HG02798 (cell line): ENCODE measurements at regions not wholly inside any gene's neighbourhood (a gene's known extent, or its start where the extent isn't known, plus 50 kb on each side); places are given as distances from the start of the nearest gene placed in this dataset.
"Not testable (repeated sequence)": the region's sequence is repeated elsewhere in the genome, so short reads cannot be mapped to it uniquely, and the experiment has no call there.

Experiments used
- ATAC-seq: cut with Tn5 transposase; IDR thresholded peaks from one replicate; pipeline ENCODE4 v1.9.1; 2021; ENCODE audit warnings: mild to moderate bottlenecking; ENCODE audit not compliant: unreplicated experiment, poor library complexity

GRCh38 chr15:79535536-79535935 lies 103.4 kb downstream of the MINAR1 start:
- ATAC-seq, result no peak

DNA sequence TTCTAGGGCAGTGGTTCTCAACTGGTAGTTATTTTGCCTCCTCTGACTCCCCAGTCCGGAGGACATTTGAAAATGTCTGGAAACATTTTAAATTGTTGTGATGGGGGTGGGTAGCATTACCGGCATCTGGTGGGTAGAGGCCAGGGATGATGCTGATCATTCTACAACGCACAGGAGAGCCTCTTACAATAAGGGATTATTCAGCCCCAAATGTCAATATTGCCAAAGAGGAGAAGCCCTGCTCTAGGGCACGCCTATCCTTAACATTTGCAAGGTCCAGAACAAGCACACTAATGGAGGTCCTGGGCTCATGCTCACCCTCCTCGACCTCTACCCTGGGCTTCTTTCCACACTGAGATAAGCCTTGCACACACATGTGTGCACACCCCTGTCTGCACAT lies 106.4 kb downstream of the MINAR1 start:
- ATAC-seq, result no peak

DNA sequence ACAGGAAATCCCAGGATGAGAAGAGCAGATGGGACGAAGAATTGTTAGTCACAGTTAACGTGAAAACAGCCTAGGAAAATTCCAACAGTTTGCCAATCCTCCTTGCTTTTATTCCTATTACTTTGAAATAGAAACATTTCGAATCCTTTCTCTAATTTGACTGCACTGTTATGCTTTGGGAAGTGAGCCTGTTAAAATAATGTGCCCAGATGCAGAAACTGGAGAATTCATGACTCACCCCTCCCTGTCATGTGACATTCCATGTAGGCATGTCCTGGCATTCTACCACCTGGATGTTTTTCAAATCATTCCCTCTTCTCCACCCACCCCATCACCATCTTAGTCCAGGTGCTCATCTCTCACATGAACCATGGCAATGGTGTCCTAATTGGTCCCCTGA lies 107.3 kb downstream of the MINAR1 start:
- ATAC-seq, result no peak

- no peak for ATAC-seq
Measured at GRCh38 chr15:79540551-79540950, 108.4 kb downstream of the MINAR1 start.

DNA sequence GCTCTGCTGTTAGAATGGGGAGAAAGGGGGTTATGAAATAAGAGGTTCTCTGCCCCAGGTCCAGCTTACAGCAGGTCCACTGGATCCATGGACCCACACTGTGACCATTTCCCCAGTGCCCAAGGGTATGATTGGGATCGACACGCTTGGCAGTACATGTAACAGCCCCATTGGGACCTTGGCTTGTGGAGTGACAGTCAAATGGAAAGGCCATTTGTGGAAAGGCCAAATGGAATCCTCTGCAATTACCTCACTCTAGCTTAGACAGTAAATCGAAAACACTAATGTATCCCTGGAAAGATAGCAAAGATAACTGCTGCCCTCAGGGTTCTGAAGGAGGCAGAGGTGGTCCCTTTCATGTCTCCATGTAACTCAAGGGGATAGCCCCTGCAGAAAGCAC lies 109.1 kb downstream of the MINAR1 start:
- ATAC-seq, result no peak

DNA sequence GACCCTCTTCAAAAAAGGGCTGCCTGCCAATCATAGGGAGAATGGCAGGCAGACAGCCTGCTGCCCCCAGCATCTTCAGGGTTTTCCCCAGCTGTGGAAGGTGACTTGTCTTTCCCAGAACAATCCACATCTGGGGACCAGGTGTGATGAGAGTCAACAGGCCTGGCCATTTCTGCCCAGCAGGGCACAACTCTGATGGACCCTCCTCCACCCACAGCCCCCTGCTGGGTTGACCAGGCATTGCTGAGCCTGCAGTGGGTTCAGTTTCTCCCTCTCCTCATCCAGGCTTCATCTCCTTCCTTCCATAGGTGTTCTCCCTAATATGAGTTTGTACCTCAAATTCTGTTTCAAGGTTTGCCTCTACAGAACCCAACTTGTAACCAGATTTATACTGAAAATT lies 111.0 kb downstream of the MINAR1 start:
- ATAC-seq, result no peak

GRCh38 chr15:79549196-79549595 lies 117.1 kb downstream of the MINAR1 start:
- ATAC-seq, result no peak

GRCh38 chr15:79560384-79560783 lies 128.2 kb downstream of the MINAR1 start:
- ATAC-seq, result no peak

GRCh38 chr15:79561982-79562381 lies 129.8 kb downstream of the MINAR1 start:
- no peak for ATAC-seq

GRCh38 chr15:79562403-79562815 lies 130.3 kb downstream of the MINAR1 start:
- no peak for ATAC-seq

- no peak for ATAC-seq
Measured at GRCh38 chr15:79562899-79563298, 130.8 kb downstream of the MINAR1 start.

DNA sequence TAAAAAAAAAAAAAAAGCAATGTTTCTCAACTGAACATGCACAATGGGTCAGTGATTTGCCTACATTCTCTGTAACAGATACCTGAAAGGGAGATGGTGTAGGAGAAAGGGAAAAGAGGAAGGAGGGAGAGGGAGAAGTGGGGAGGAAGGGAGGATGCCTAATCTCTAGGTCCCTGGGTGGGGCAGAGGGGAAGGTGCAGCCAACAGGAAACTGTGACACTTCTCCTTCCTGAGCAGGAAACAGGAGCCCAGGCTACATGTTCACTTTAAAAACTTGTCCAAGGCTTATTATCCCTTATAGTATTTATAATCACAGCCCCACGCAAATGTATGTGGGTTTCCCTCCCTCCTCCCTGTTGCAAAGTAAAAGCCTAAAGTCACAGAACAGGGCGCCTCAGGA lies 137.9 kb downstream of the MINAR1 start:
- ATAC-seq, result no peak

GRCh38 chr15:79572691-79573404 lies 140.7 kb downstream of the MINAR1 start:
- ATAC-seq, result no peak

DNA sequence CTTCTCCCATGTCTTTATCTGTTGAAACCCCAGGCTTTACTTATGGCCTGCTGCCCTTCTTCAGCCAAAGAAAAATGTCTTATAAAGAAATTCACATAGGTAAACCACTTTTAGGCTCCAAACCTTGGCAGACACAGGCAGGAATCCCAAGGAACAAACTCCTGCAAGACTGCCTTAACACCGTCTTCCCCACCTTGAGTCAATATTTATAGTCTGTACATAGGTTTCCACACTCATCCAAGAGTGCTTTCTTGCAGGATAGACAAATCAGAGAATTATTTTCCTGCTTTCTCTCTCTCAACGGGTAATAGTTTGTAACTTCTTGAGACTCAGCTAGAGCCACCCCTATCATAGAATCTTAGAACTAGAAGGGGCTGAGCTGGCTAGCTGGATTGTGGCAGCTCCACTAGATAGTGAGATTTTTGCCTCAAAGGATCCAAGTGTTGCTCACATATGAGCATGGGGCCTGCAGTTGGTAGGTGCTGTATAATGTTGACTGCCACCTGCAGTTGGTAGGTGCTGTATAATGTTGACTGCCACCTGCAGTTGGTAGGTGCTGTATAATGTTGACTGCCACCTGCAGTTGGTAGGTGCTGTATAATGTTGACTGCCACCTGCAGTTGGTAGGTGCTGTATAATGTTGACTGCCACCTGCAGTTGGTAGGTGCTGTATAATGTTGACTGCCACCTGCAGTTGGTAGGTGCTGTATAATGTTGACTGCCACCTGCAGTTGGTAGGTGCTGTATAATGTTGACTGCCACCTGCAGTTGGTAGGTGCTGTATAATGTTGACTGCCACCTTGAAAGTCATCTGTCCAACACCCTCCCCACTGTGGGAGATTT lies 142.5 kb downstream of the MINAR1 start:
- ATAC-seq, result not testable (repeated sequence)

- ATAC-seq, result no peak
Measured at GRCh38 chr15:79582650-79583049, 150.5 kb downstream of the MINAR1 start.

DNA sequence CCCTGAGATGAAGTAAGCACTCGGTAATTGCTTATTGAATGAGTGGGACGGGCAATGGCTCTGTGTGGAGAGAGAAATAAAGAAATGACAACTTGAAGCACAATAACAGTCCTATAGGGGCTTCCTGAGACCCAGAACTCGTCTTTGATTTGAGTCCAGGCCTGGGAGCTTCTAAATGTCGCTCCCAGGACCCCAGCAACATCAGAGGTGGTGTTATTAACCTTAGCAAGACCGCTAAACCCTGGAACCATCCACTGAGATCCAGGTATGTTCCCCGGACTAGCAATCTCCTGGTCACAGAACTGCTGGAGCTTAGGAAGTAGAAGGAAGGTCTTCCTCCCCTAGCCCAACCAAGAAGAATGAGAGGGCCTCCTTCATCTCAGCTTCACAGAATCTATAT lies 160.0 kb downstream of the MINAR1 start:
- no peak for ATAC-seq

- no peak for ATAC-seq
Measured at GRCh38 chr15:79593119-79593869, 161.2 kb downstream of the MINAR1 start.

GRCh38 chr15:79595306-79595705 lies 163.2 kb downstream of the MINAR1 start:
- ATAC-seq, result no peak

DNA sequence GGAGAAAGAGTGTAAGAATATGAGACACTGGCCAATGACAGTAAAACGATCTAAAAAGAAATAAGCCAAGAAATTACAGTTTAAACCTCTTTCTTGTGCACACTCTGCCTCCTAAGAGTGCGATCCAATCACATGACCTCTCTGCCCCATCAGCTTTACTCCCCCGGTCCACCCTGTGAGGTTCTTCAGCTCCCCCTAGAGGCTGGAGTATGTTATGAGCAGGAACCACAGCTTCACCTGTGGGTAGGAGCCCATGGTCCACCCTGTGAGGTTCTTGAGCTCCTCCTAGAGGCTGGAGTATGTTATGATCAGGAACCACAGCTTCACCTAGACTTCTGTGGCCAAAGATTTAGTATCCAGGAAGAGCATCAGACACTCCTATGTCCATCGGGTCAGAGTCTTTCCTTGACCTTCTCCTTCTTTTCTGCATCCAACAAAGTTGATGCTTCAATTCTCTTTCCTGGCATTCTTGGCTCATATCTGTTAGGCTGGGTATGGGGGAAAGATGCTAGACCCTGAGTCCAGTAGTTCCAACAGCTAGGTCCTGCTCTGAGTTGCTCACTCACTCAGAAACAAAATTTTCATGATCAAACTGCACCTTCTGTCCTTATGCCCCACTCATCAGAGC lies 164.0 kb downstream of the MINAR1 start:
- ATAC-seq, result peak; percentile 97

DNA sequence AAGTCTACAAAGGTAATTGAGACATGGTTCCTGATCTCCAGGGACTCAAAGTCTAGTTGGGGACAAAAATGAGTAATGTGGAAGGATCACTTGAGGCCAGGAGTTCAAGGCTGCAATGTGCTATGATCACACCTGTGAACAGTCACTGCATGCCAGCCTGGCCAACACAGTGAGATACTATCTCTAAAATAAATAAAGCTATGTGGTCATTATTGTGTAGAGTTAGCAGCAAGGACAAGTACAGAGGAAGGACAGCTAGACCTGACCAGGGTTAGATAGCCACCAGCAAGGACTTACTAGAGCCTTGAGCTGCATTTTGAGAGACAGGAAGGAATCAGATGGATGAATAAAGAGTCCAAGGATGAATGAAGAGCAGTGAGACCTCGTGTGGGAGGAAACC lies 166.5 kb downstream of the MINAR1 start:
- no peak for ATAC-seq
